H54 (cell line): ENCODE measurements at regions not wholly inside any gene's neighbourhood (a gene's known extent, or its start where the extent isn't known, plus 50 kb on each side); places are given as distances from the start of the nearest gene placed in this dataset.
A peak's percentile ranks its signal among the peaks of the same experiment; 100 is the strongest.

Source experiments
- DNase-seq: peaks from one replicate; pipeline ENCODE4 v3.0.0; 2011; ENCODE audit warnings: low spot score, mixed read lengths; ENCODE audit not compliant: insufficient read length
- FAIRE-seq: peaks from 3 replicates; lab custom pipeline; 2011; peaks lifted over from hg19 to GRCh38; lab: Jason Lieb, UNC
- POLR2A ChIP-seq: IDR thresholded peaks from 2 replicates; pipeline ENCODE4 v1.6.1; 2011; ENCODE audit warnings: low read depth, mild to moderate bottlenecking, low read length

GRCh38 chr6:26205625-26206574, 118.7 kb downstream of the HFE start:
- peak; percentile 48 for FAIRE-seq
- DNase-seq, result no peak

DNA sequence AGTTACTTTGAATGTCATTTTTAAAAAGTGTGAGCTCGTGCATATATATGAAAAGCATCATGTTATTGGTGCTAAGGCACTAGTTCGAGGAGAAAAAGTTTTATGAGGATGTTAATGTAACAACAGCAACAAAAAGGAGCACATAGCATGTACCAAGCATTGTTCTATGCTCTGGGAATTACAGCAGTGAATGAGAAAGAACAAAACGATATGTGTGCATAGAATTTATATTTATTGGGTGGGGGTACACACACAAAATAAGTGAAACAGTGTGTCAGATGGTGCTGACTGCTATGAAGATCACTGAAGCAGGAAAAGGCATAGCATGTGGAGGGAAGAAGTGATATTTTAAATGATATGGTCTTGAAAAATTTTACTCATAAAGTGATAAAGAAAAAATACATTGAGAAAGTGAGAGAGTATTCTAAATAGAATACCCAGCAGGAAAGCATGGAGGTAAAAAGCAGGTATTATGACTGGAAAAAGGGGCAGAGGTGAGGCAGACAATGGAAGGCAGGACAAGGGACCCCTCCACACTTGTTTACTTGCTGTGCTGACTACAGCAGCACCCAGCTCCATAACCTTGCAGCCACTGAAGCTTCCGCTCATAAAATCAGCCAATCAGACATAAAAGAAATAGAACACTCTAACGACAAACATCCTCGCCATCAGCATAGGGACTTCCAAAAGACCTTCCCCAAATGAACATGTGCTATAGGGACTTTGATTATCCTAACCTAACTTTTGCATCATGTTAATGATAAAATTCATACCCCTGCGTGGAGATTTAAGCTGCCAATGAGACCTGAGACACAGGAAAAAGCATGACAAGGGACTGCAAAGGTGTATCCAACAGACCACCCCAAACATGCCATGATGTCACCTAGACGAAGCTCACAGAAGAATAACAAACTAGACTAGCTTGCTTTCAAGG, 119.9 kb downstream of the HFE start:
- DNase-seq (no peak), FAIRE-seq (no peak)
- no peak for TF ChIP-seq POLR2A

More at GRCh38 chr6:26205625-26206574, 118.7 kb downstream of the HFE start:
- 0 out of 2 replicates have a peak, but pooled peaks have one; percentile 14 for TF ChIP-seq POLR2A

DNA sequence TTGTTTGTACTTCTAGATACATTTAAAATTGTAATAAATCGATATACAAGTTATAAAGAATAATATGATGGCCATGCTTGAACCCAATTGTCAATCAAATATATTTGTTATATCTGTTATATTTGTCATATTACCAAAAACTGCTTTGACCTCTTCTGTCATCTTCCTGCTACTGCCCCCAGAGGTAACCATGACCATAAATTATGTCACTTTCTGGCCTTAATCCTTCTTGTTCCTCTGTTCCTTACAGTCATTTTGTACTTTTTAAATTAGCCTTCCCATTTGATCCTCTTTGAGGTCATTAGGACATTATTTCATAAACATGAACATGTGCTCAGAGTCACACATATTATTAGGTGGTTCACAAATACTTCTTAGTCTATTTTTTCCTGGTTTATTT, 124.7 kb downstream of the HFE start:
- no peak for DNase-seq
- no peak for FAIRE-seq
- no peak for TF ChIP-seq POLR2A

DNA sequence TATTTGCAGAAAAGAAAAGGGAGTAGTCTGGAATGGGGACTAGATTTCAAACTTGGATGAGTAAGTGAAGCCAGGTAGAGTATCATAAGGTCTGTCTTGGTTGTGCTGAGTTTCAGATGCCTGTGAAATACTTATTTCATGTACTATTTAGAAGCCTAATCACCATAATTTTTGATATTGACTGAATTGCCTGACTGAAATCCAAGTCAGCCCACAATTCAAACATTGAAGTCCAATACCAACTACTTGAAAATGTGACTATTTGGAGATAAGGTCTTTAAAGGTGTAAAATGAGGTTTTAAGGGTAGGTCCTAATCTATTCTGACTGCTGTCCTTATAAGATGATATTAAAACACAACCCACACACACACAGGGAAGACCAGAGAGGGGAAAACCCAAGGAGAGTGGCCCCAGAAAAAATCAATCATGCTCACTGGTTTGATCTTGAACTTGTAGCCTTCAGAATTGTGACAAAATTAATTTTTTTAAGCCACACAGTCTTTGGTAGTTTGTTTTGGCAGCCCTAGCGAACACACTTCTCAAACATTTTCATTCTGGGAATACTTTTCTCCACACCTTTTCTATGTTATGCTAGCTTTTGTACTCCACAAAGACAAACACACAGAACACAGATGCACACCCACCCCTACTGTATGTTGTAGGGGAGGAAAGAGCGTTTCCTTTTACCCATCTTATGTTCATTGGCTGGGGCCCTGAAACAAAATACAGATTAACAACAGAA, 126.3 kb downstream of the HFE start:
- no peak for TF ChIP-seq POLR2A
- FAIRE-seq (no peak), DNase-seq (no peak)

GRCh38 chr6:26214803-26215584, 127.8 kb downstream of the HFE start:
- DNase-seq (no peak), FAIRE-seq (no peak)

GRCh38 chr6:26215585-26216358, 128.5 kb downstream of the HFE start:
- FAIRE-seq (peak; percentile 67), DNase-seq (no peak)

More at GRCh38 chr6:26214803-26215584, 127.8 kb downstream of the HFE start:
- TF ChIP-seq POLR2A, result no peak

DNA sequence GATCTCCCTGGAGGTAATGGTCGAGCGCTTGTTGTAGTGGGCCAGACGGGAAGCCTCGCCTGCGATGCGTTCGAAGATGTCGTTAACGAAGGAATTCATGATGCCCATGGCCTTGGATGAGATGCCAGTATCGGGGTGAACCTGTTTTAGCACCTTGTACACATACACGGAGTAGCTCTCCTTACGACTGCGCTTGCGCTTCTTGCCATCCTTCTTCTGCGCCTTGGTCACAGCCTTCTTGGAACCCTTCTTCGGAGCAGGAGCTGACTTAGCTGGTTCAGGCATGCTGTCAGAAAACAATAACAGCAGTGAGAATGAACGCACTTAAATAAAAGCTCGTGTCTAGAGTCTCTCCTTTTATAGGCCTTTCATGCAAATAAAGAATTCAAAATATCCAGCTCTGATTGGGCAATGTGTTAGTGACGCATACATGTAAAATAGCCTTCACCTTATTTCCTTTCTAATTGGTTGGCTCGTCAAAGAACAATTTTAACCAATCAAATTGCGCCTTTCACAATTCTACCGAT, 129.2 kb downstream of the HFE start:
- FAIRE-seq (peak; percentile 96), DNase-seq (peak; percentile 51)
- TF ChIP-seq POLR2A, result peak; percentile 61

More at GRCh38 chr6:26215585-26216358, 128.5 kb downstream of the HFE start:
- no peak; the same call in 1 of the 2 replicates for TF ChIP-seq POLR2A

GRCh38 chr6:26216886-26217713, 129.9 kb downstream of the HFE start:
- no peak for DNase-seq
- TF ChIP-seq POLR2A, result peak; percentile 53

DNA sequence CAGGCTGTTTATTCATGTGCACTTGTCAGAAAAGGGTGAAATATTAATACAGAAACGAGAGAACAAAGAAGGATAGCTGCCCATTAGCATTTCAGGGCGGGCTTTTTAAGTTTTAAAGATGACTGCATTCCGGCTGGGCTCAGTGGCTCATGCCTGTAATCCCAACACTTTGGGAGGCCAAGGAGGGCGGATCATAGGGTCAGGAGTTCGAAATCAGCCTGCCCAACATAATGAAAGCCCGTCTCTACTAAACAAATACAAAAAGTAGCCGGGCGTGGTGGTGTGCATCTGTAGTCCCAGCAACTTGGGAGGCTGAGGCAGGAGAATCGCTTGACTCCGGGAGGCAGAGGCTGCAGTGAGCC, 130.5 kb downstream of the HFE start:
- FAIRE-seq, result no peak
- no peak for DNase-seq
- no peak for TF ChIP-seq POLR2A

More at GRCh38 chr6:26216886-26217713, 129.9 kb downstream of the HFE start:
- no peak for FAIRE-seq

GRCh38 chr6:26218824-26219223, 131.6 kb downstream of the HFE start:
- DNase-seq (no peak), FAIRE-seq (peak; percentile 30)
- TF ChIP-seq POLR2A, result no peak
